NCI-H2196 (cell line): ENCODE measurements at regions not wholly inside any gene's neighbourhood (a gene's known extent, or its start where the extent isn't known, plus 50 kb on each side); places are given as distances from the start of the nearest gene placed in this dataset.

Experiments used
- DNase-seq: peaks from one replicate; lab custom pipeline; 2025; ENCODE audit not compliant: unreplicated experiment; lab: John Stamatoyannopoulos, UW

GRCh38 chr14:99040052-99040451 lies 231.9 kb downstream of the BCL11B start:
- no peak for DNase-seq

DNA sequence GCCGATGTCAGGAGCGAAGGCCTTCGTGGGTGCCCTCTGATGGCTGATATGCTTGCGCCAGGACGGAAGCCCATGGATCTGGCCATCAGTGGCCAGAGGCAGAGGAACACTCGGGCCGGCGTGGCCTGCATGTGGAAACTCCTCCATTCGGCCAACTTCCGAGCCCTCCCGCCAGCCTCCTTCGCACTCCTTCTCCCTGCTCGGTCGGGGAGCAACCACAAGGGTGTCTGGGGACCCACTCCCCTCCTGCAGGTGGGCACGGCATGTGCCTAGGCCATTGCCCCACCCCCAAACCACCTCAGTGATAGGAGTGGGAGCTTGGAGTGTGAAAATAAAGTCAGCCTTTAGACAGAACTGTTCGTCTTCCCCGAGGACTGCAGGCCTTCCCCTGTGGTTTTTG lies 231.3 kb downstream of the BCL11B start:
- DNase-seq, result no peak

DNA sequence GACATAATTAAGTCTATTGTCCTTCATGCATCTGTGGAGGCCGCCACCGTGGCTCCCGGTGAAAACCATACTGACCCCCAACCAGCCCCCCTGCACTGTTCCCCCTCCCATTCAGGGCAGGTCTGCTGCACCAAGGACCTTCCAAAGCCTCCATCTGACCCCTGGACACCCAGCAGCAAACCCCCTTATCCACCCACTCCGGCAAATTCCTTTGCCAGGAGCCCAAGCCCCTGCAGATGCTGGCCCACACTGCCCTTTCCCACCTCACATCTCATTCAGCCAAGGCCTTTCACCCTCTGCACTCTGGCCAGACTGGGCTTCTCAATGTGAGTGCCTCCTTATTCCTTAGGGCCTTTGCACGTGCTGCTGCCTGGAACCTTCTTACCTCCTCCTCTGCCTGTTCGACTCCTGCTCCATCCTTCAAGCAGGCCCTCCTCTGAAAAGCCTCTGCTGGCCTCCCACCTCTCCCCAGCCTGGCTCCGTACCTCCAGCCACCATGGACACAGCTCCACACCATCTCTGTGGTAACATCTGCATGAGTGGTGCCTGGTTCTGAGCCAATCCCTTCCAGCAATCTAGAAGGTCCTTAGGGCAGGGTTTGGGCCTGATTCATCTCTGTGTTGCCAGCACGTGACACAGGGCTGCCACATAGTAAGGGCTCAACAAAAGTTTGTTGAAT lies 230.7 kb downstream of the BCL11B start:
- DNase-seq, result no peak

DNA sequence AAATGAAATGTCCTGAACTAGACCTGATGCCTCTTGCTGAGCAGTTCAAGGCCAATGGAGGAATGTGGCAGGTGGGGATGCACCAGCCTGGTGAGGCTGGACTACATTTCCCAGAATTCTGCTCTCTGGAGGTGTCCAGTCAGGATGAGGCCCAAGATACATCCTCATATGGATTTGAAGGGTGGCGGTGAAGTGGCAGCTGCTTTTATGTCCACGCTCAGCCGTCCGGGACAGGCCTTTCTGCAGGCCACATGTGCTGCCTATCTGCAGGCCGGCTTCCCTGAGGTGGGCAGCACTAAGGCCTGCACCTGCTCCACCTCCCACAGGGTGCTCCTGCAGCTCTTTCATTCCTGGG lies 230.2 kb downstream of the BCL11B start:
- no peak for DNase-seq

DNA sequence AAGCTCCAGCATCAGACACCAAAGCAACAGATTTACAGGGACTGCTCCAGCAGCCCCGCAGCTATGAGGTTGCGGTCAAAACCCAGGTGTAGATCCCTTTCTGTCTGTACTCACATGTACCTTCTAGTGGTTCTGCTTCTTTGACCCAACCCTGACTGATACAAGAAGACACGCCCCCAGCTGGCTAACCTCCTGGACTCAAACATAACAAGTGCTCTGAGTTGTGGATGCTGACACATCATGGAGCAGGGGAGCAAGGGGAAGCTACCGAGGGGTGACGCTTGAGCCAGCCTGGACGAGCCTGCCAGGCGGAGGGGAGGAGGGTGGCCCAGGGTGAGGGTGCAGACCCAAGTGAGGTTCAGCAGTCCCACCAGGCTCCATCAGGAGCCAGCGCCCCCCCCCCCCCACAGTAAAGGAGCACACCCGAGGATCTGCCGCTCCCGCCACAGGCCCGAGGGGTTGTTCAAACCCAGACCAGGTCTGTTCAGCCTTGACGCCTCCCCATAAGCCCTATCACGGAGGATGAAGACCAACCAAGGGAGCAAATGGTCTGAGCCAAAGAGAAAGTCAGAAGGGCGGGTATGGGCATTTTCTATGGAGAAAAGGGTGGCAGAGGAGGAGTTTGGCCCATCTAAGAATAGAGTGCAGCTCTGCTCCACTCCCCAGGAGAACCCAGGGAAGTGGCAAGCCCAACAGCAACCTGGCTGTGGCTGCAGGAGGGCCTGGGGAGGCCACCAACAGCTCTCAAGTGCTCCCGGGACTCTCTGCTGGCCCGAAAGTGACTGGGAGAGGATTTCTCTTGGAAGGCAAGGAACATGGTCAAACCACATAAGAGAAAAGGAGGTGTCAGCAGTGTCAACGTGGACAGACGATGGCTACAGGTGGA lies 229.4 kb downstream of the BCL11B start:
- DNase-seq, result no peak

DNA sequence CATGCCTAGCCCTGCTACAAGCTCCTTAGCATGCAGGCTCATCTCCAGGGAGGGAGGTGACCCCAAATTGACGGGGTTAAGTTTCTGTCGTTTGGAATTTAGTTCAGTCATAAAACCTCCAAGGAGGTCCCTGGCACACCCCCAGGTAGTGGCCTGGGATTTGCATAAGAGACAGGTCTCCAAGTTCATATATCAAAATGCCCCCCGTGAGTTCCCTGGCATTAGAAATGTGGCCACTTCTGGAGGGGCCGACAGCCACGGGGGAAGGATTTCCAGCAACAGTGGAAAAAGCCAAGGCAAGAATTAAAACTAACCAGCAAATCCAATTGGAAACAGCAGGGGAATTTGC lies 228.8 kb downstream of the BCL11B start:
- no peak for DNase-seq

DNA sequence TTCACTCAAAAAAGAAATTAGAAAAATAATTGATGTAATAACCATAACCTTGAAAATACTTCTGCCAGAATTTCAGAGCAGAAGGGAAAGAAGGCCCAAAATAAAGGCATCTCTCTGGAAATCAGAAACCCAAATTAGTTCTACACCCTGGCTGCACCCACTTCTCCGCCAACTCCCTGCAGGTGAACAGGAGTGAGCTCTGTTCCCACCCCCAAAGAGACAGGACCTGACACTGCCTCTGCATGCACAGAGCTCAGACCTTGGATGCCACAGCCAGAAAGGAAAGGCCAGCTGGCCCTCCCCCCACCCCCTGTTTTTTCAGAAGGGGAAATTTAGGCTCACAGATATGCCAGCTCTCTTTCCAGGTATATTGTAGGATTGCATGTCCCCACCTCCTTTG lies 228.2 kb downstream of the BCL11B start:
- no peak for DNase-seq

DNA sequence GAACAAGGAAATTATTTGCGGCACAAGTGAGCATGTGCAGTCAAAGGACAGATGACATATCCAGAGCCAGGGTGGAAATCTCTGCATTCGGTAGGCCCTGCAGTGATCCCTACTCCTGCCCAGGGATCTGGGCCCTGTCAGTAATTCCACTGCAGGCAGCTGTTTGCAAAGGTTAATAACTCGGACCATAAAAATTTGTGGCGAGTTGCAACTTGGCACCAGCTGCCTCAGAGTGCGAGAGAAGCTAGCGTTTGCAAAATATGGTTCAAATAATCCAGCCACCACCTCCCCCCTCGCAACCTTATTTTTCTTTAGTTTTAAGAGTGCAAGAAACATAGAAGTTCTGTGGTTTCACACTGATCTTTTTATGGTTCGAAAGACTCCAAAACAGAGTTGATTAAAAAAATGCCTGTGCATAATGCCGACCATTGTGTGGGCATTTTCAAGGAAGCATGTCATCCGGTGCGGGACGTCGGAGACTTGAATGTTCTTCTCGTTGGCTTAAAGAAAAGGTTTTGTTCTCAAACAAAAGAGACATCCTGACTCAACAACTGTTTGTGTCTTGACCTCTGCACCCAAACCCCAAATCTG lies 224.5 kb downstream of the BCL11B start:
- no peak for DNase-seq

DNA sequence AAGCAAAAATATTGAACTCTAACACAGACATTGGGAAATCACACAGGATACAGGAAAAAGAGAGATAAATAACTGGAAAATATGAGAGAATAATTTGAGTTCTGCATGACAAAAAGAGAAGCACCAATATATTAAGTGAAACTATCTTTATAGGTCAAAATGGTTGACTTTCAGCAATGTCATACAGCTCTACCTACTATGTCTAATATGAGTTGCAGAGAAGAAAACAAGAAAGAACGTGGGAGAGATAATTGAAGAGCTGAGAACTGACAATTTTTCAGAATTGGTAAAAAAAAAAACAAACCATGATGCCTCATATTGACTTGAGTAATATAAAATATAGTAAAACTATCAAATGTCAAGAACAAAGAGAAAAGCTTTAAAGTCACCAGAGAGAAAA lies 221.7 kb downstream of the BCL11B start:
- no peak for DNase-seq

GRCh38 chr14:99052467-99052866 lies 219.5 kb downstream of the BCL11B start:
- DNase-seq, result no peak

DNA sequence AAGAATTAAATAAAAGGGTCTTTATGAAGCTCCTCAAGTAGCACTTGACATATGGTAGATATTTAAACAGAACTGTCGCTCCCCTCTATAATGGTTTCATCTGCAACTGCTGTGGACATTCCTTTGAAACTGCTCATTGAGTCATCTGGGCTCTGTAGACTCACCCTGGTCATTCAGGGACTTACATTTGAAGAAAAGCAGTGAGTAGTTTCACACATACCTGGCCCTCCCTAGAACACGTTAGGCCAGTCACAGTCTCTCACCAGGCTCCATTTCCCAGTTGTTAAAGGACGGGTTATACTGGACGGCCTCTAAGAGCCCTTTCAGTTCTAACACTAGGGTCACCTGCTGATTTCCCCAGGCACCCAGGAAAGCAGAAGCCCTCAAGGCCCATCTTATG lies 217.0 kb downstream of the BCL11B start:
- DNase-seq, result no peak

GRCh38 chr14:99055816-99056215 lies 216.2 kb downstream of the BCL11B start:
- DNase-seq, result no peak

GRCh38 chr14:99057576-99058083 lies 214.4 kb downstream of the BCL11B start:
- no peak for DNase-seq

GRCh38 chr14:99058542-99058941 lies 213.5 kb downstream of the BCL11B start:
- no peak for DNase-seq

DNA sequence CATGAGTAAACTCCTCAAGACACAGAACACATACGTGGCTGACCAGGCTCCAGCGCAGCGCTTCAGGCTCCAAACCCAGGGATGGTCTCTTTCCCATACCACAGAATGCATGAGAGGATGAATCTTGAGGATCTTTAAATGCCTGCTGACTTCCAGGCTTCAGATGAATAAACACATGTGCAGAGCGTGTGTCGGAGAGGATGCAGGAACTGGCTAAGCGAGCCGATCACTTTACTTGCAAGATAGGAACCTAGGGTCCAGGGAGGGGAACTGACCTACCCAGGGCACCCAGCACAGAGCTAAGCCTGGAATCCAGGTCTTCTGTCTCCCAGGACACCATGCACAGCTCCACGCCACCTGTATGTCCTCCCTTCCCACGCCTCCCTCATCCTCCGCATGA lies 209.8 kb downstream of the BCL11B start:
- DNase-seq, result no peak

GRCh38 chr14:99062772-99063418 lies 209.1 kb downstream of the BCL11B start:
- no peak for DNase-seq

- DNase-seq, result no peak
Observed at GRCh38 chr14:99063620-99064225, 208.3 kb downstream of the BCL11B start.

- DNase-seq, result no peak
Observed at GRCh38 chr14:99064262-99064954, 207.6 kb downstream of the BCL11B start.

- no peak for DNase-seq
Observed at GRCh38 chr14:99065551-99065950, 206.4 kb downstream of the BCL11B start.

DNA sequence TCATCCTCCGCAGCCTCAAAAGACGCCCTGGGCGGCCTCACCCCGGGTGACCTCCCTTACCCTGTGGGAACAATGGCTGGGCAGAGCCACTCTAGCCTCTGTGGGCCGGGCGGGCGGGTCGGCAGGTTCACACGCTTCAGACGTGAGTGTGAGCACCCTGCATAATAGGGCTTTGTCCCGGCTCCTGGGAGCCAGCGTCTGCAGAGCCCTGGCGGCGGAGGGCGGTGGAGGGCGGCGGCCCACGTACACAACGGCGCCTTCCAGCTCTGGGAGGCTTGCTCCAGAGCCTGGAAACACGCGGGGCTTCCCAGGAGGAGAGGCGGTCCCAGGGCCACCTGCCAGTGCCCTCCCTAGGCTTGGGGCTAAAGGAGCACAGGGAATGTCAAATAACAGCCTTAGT lies 205.6 kb downstream of the BCL11B start:
- no peak for DNase-seq
